COLO668 (cell line): ENCODE measurements at regions not wholly inside any gene's neighbourhood (a gene's known extent, or its start where the extent isn't known, plus 50 kb on each side); places are given as distances from the start of the nearest gene placed in this dataset.
"Not testable (repeated sequence)": the region's sequence is repeated elsewhere in the genome, so short reads cannot be mapped to it uniquely, and the experiment has no call there.

ENCODE experiments used
- DNase-seq: peaks from one replicate; lab custom pipeline; 2025; ENCODE audit not compliant: unreplicated experiment; lab: John Stamatoyannopoulos, UW

DNA sequence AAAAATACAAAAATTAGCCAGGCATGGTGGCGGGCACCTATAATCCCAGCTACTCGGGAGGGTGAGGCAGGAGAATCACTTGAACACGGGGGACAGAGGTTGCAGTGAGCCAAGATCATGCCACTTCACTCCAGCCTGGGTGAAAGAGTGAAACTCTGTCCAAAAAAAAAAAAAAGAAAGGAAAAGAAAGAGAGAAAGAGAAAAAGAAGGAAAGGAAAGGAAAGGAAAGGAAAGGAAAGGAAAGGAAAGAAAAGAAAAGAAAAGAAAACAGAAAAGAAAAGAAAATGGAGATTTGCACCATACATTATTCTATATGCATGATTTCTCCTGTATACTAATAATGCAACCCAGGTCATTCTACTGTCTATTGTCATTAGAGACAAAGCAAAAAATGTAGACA, 421.5 kb downstream of the PCDH19 start:
- not testable (repeated sequence) for DNase-seq

- no peak for DNase-seq
Measured at GRCh38 chrX:99973572-99974226, 436.4 kb downstream of the PCDH19 start.

- no peak for DNase-seq
Measured at GRCh38 chrX:99939883-99940232, 470.2 kb downstream of the PCDH19 start.

DNA sequence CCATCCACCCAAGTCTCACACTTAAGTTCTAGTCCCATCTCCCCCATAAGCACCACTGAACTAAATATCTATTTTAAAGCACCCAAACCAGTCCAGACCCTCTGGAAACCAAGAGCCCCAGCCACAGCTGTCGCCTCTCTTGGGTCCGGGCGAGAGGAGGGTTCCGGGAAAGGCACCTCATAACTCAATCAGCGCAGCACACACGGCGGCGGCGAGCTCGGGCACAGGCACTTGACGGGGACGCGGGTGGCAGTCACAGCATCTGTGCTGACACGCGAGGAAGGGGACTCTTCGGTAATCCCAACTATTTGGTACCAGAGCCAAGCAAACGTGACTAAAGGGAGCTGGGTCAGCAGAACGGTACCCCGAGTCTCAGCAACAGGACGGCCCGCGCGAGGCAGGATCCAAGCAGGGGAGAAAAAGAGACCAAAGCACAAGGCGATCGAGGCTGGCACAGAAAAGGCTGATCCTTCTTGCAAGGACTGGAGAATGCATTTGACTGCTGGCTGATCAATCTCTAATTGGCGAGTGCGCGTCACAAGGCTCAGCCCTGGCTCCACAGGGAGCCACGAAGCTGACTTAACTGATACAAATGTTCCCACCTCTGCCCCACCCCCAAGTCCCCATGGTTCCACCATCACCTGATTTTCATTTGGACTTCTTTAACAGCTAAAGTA, 470.7 kb downstream of the PCDH19 start:
- not testable (repeated sequence) for DNase-seq

DNA sequence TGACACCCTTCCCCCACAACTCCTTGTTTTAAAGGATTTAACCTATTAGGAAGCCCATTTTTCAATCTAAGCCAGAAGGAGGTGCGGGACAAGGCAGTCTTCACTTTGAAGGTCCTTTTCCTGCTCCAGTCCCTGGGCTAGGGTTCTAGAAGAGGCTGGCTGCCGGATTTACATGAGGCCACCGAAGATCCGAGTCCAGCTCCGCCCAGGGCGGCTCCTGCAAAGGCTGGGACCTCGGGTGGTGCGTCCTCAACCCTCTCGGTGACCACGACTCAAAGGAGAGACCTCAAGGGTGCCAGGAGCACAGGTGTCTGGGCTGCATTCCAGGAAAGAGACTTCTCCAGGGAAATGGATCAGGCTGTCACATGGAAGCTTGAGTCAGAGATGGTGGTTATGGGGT, 471.6 kb downstream of the PCDH19 start:
- DNase-seq = no peak

DNA sequence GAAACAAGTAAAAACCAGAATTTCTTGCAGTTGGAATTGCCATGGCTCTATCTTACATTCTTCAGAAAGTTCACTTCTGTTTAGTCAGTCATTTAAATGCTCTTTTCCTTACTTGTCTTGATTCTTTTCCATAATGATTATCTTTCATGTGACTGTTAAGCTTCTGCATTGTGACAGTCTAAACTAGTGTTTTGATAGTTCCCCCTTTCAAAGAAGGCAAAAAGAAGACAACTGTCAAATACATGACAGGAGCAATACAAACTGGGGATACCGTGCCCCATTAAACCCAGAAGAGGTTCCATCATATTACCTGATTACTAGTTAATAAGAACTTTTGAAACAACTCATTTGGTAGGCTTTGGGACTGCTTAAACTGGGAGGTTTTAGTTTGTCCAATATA, 476.2 kb downstream of the PCDH19 start:
- no peak for DNase-seq

GRCh38 chrX:99914635-99915034, 495.4 kb downstream of the PCDH19 start:
- DNase-seq = peak; percentile 1

DNA sequence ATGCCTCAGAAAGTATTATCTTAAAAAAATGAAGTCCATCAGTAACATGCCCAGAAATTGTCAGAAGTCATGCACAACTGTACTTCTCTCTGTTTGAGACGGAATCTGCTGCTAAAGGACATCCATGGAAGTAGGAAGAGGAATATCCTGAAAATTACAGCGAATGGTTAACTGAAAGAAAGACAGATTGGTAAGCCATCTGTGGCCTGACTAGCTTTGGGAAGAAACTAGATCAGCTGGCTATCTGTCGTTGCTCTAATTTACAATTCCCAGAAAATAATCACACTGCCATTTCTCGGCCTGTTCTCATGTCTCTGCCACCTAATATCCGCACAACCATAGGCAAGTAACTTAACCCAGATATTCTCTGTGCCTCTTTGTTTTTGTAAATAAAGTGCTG, 496.5 kb downstream of the PCDH19 start:
- no peak for DNase-seq

GRCh38 chrX:99909946-99910345, 500.1 kb downstream of the PCDH19 start:
- no peak for DNase-seq

DNA sequence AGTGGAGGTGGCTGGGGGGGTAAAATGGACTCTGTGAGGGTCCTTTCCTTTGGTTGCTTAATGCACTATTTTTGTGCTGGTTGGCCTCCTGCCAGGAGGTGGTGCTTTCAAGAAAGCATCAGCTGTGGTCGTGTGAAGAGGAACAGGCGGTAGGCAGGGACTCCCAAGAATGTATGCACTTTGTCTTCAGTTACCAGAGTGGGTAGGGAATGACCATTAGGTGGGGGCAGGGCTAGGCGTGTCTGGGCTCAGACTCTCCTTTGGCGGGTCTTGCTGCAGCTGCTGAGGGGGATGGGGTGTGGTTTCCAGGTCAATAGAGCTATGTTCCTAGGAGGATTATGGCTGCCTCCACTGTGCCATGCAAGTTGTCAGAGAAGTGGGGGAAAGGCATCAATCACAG, 509.0 kb downstream of the PCDH19 start:
- DNase-seq = peak; percentile 14

DNA sequence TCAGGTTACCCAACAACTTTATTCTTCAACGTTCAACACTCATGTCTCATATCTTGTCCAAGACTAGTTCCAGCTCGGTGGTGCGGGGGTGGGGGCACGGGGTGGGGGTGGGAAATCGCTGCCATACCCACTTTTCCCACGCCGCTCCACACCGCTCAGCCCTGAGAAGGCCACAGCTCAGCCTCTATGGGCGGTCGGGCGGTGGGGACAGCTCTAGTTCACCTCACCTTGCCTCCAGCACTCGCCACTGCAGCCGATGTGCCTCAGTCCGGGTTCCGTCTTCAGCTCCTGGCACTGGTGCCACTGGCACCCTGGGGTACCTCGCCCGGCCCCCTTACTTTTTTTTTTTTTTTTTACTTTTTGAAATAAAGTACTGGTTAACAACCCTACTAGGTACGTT, 522.2 kb downstream of the PCDH19 start:
- DNase-seq = no peak

GRCh38 chrX:99857455-99857854, 552.6 kb downstream of the PCDH19 start:
- no peak for DNase-seq

GRCh38 chrX:99833821-99834220, 576.3 kb downstream of the PCDH19 start:
- DNase-seq = no peak

DNA sequence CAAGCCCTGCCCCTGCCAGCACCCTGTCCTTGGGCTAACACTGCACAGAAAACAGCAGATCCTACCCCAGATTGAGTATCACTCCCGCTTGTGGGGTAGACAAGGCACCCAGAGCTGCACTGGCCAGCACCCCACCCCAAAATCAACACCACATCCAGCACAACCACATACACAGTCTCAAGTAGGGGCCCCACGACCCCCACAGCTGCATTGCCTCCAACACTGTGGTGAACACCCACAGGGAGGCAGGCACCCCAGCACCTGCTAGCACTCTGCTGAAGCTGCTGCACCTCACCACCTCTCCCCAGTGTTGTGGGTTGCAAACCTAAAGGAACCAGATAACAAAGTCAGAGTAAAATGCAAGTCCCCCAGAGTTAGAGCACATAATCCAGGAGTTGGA, 589.9 kb downstream of the PCDH19 start:
- DNase-seq = no peak

DNA sequence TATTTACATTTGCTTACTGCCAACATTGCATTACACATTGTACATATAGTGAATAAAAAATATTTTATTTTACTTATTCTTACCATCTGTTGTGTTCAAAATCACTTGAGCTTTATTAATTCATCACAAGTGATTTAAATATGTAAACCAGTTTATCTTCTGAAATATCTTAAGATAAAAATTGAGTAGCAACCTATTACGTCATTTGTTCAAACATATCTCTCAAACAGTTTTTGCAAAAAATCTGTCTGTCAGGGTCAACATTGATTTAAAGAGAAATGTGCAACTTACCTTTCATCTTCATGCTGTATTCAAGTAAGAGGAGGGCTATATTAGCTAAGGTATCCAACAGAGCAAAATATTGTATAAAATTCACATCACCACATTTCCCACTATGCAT, 610.1 kb downstream of the PCDH19 start:
- no peak for DNase-seq

DNA sequence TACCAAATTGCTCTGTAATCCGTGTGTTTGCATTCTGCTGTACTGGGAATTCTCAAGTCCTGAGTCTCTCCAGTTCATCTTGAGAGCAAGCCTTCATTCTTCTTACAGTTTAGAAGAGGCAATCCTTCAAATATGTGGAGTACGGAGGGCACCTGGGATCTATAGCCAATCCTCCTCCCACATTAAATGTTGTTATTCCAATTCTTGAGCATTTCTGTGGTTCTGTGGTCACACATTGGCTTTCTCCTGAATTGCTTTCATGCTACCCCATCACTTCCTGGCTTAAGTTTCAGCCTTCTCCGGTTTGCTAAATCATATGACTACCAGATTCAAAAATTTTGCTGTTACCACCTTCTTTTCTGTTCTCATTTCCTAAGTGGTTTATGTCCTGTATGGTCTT, 611.1 kb downstream of the PCDH19 start:
- DNase-seq = no peak

DNA sequence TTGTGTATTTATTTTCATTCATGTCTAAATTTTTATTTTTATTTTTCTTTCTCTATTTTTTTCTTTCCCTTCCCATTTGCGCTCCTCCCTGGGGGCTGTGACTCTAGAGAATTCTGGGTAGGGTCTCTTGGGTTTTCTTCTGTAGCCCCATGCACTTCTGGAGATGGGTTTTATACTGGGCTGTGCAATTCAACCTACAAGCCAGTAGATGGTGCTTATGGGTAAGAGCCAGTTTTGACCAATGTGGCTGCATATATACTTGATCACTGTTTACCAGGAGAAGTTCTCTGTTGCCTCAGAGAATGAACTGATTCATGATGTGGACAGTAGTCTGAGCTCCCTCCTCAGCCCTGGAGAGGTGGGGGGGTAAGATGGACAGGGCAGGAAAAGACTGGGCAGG, 614.6 kb downstream of the PCDH19 start:
- no peak for DNase-seq

- DNase-seq = no peak
Measured at GRCh38 chrX:99782516-99783040, 627.5 kb downstream of the PCDH19 start.

DNA sequence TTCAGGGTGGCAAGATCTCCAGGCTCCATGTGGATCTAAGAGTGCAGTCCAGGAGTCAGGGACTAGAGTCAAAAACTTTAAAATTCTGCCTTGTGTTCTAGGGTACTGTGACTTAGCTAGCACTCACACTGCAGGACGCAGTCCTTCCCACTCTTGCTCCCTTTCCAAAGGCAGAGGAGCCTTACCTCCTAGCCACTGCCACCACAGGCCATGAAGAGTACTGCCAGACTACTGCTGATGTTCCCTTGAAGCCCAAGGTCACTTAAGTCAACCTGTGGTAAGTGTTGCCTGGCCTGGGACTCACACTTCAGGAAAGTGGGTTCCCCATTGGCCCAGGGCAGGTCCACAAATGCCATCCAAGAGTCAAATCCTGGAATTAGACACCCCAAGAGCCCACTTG, 632.2 kb downstream of the PCDH19 start:
- DNase-seq = no peak

- DNase-seq = no peak
Measured at GRCh38 chrX:99761731-99762130, 648.3 kb downstream of the PCDH19 start.

DNA sequence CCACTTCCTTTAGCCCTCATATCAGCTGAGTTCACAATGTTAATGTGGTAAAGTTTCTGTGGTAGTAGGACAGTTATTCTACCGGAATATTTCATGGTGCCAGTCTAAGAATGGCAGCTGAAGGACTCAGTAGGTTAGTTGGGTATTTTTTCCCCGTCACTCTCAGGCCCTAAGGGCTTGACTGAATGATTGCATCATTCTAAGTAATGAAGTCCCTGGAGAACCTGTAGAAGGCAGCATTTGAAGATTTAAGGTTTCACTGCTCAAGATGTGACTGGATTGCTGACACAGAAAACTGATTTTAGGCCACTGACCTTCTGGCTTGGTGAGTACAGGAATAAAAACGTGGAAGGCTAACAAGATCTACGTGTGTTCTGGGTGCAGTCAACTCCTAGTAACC, 657.3 kb downstream of the PCDH19 start:
- no peak for DNase-seq

GRCh38 chrX:99750721-99751120, 659.4 kb downstream of the PCDH19 start:
- DNase-seq = no peak

DNA sequence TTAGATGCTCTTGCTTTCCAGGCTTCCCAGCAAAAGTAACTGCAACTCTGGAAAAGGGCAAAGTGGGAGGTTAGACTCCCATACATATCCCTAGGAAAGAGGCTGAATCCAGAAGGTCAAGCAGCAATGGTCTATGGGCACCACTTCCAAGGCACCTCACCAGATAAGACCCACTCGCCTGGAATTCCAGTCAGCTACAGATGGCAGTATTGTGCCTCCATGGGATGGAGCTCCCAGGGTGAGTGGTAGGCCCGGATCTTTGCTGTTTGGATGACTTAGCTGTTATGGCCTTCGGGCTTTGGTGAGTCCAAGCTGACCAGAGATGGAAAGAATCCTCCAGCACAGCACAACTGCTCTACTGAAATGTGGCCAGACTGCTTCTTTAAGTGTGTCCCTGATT, 688.0 kb downstream of the PCDH19 start:
- DNase-seq = peak; percentile 0
